Retinal pigment epithelial cell (primary cell): ENCODE measurements at regions not wholly inside any gene's neighbourhood (a gene's known extent, or its start where the extent isn't known, plus 50 kb on each side); places are given as distances from the start of the nearest gene placed in this dataset.

Source experiments
- DNase-seq: peaks from one replicate; pipeline ENCODE4 v3.0.0-alpha.2; 2010; ENCODE audit warnings: low read depth
- H3K4me3 ChIP-seq: 2 replicates; pipeline ENCODE4 v1.5.1; 2011; ENCODE audit warnings: mild to moderate bottlenecking, low read length, control low read depth, moderate library complexity
- CTCF ChIP-seq: conservative IDR thresholded peaks from 2 replicates; pipeline ENCODE4 v1.5.1; 2011; ENCODE audit warnings: low read depth, low read length, control low read depth, inconsistent platforms

- TF ChIP-seq CTCF = no peak
- no peak for DNase-seq
- H3K4me3 ChIP-seq = no peak overlapping the region
Measured at GRCh38 chr9:92177591-92177990, 62.4 kb upstream of the SPTLC1 start.

GRCh38 chr9:92176800-92177185 lies 61.6 kb upstream of the SPTLC1 start:
- no peak for DNase-seq
- no peak for TF ChIP-seq CTCF
- H3K4me3 ChIP-seq = no peak overlapping the region

GRCh38 chr9:92176068-92176799 lies 61.0 kb upstream of the SPTLC1 start:
- H3K4me3 ChIP-seq = no peak overlapping the region
- TF ChIP-seq CTCF = peak; percentile 43
- no peak for DNase-seq

- no peak for DNase-seq
- no peak overlapping the region for H3K4me3 ChIP-seq
- TF ChIP-seq CTCF = no peak
Measured at GRCh38 chr9:92175441-92175840, 60.2 kb upstream of the SPTLC1 start.

GRCh38 chr9:92173318-92173717 lies 58.1 kb upstream of the SPTLC1 start:
- H3K4me3 ChIP-seq = no peak overlapping the region
- no peak for DNase-seq
- no peak for TF ChIP-seq CTCF

- no peak for TF ChIP-seq CTCF
- no peak overlapping the region for H3K4me3 ChIP-seq
- no peak for DNase-seq
Measured at GRCh38 chr9:92171822-92172221, 56.6 kb upstream of the SPTLC1 start.

- no peak for DNase-seq
- TF ChIP-seq CTCF = no peak
- no peak overlapping the region for H3K4me3 ChIP-seq
Measured at GRCh38 chr9:92171281-92171680, 56.1 kb upstream of the SPTLC1 start.
